ENCODE measurements at regions not wholly inside any gene's neighbourhood (a gene's known extent, or its start where the extent isn't known, plus 50 kb on each side); places are given as distances from the start of the nearest gene placed in this dataset. TPM values are rescaled to one million over a fixed set of nuclear protein-coding genes. Genes with fewer than 3 reads are reported as not detected.

Small RNA genes in the stretch of these regions (small RNA-seq; reads per million reads assigned to genes)
- not detected for gene MIR4693 (ENCODE audit: low replicate concordance)

Measured in tongue (tissue), 1 donor.